ENCODE measurements at regions not wholly inside any gene's neighbourhood (a gene's known extent, or its start where the extent isn't known, plus 50 kb on each side); places are given as distances from the start of the nearest gene placed in this dataset.

- TF ChIP-seq NFYA (IDR thresholded peaks at IDR 0.05; ENCODE audit: borderline replicate concordance, low read depth, low read length) (no peak), RUNX3 (IDR thresholded peaks at IDR 0.05; ENCODE audit: low read length) (no peak)
These were observed 63.2 kb upstream of the DUSP22 start (continued) for GRCh38 chr6:228881-229651.

- CTCF ChIA-PET: interaction anchor here (1.5 to 2.1 kb wide), 4 partner anchors 14 to 59 kb away, joined by 4 to 9 read pairs (median 5); no protein-coding TSS in a partner anchor
- peak; percentile 38 for FAIRE-seq
- H3K4me3 ChIP-seq: no peak overlapping the region
- DNase-seq (ENCODE audit: low read depth, low spot score): peak; percentile 92
- 0 out of 2 replicates have a peak overlapping the region, but pooled peaks have one; percentile 11 for H3K4me2 ChIP-seq (ENCODE audit: control insufficient read depth, insufficient read depth)
- H3K9ac ChIP-seq (ENCODE audit: control insufficient read depth, insufficient read depth, low read length): peak overlapping the region; percentile 44
- H3K79me2 ChIP-seq (ENCODE audit: control insufficient read depth, insufficient read depth, low read length): peaks cover 3% of the 10 kb centered on the region
- POLR2A ChIA-PET: interaction anchor here (0.7 to 2.0 kb wide), 4 partner anchors 16 to 61 kb away, joined by 3 to 6 read pairs (median 4); partner anchors contain the start of gene DUSP22
- H3K27ac ChIP-seq (ENCODE audit: control insufficient read depth, insufficient read depth): peak overlapping the region; percentile 94
- 8% methylated on average over 4 of the region's 4 CpGs for WGBS (ENCODE audit: insufficient coverage, insufficient replicate concordance, low lambda C conversion rate, missing lambda C conversion rate)
- H3K27me3 ChIP-seq (replicated peaks in 1 of 2; ENCODE audit: control insufficient read depth in 2 of 2, insufficient read depth in 2 of 2, low read length in 1 of 2): no peaks in the 10 kb centered on the region
- ATAC-seq: peak; percentile 23
- H4K20me1 ChIP-seq (ENCODE audit: control insufficient read depth, insufficient read depth): no peaks in the 10 kb centered on the region
- SMC1A ChIA-PET (ENCODE audit: uncharacterized antibody, unreplicated experiment): interaction anchor here (0.8 to 10.8 kb wide), 17 partner anchors 9 to 166 kb away, joined by 3 to 150 read pairs (median 5); no protein-coding TSS in a partner anchor
- H3K9me3 ChIP-seq (replicated peaks; ENCODE audit: control insufficient read depth, insufficient read depth, low read length): no peaks in the 10 kb centered on the region
- peaks cover 89% of the 10 kb centered on the region for H3K4me1 ChIP-seq (ENCODE audit: control insufficient read depth, insufficient read depth, low read length)
- in situ Hi-C loops (cut with MboI) (no loop called here), intact Hi-C loops (cut with micrococcal nuclease; ENCODE audit: unreplicated experiment) (no loop called here)
- RAD21 ChIA-PET (ENCODE audit: unreplicated experiment): interaction anchor here (0.9 to 3.9 kb wide), 17 partner anchors 12 to 133 kb away, joined by 3 to 28 read pairs (median 5); no protein-coding TSS in a partner anchor
- no peak overlapping the region; the same call in 1 of the 2 replicates for H2AFZ ChIP-seq (ENCODE audit: control insufficient read depth, low read depth, low read length)
- no peaks in the 10 kb centered on the region for H3K36me3 ChIP-seq (ENCODE audit: control insufficient read depth in 2 of 2, insufficient read depth in 2 of 2, low read length in 1 of 2)
- no TSS peak for BruUV-seq (replicated peaks)
- TF ChIP-seq ZBTB4 (CRISPR knock-in tag; IDR thresholded peaks at IDR 0.05): no peak
- TF ChIP-seq BCL11A (IDR thresholded peaks at IDR 0.05; ENCODE audit: low read depth, low read length): peak; percentile 56
- TF ChIP-seq CHD4 (IDR thresholded peaks at IDR 0.05): no peak
- TF ChIP-seq HDAC2 (IDR thresholded peaks at IDR 0.05): no peak
- no peak for TF ChIP-seq ATF2 (IDR thresholded peaks at IDR 0.05; ENCODE audit: low read length)
- peak; percentile 9; the same call in 1 of the 2 replicates for TF ChIP-seq RAD21 (IDR thresholded peaks at IDR 0.05; ENCODE audit: insufficient read depth, low read depth, low read length)
- TF ChIP-seq SMC3 (IDR thresholded peaks at IDR 0.05; ENCODE audit: borderline replicate concordance, low read length): peak; percentile 14; the same call in 1 of the 2 replicates
- TF ChIP-seq BCLAF1 (IDR thresholded peaks at IDR 0.05): no peak
- TF ChIP-seq FOS (IDR thresholded peaks at IDR 0.05; ENCODE audit: borderline replicate concordance, extremely low read depth, insufficient read length): no peak
- no peak for TF ChIP-seq USF1 (IDR thresholded peaks at IDR 0.05; ENCODE audit: borderline replicate concordance, extremely low read length, insufficient read depth, low read depth, low read length)
- no peak for TF ChIP-seq RFX5 (IDR thresholded peaks at IDR 0.05; ENCODE audit: low read depth, low read length)
These were observed 60.5 kb upstream of the DUSP22 start for GRCh38 chr6:231779-232178.
